OCI-LY7 (cell line): ENCODE measurements at regions not wholly inside any gene's neighbourhood (a gene's known extent, or its start where the extent isn't known, plus 50 kb on each side); places are given as distances from the start of the nearest gene placed in this dataset.

Experiments
- EZH2phosphoT487 ChIP-seq: fragments of 200-600 bp; sonication (generic); IDR thresholded peaks from 2 replicates; pipeline ENCODE4 v1.6.1; 2018; ENCODE audit warnings: low read depth, borderline replicate concordance, mild to moderate bottlenecking, mixed run types, antibody characterized with exemption, low read length, moderate library complexity, mixed read lengths
- TF ChIP-seq, protein P1 (sequence below): fragments of 200-600 bp; sonication (generic); conservative IDR thresholded peaks from 2 replicates; pipeline ENCODE4 v1.5.1; 2014; ENCODE audit warnings: mild to moderate bottlenecking, antibody characterized with exemption, low read length, moderate library complexity, mixed read lengths

DNA sequence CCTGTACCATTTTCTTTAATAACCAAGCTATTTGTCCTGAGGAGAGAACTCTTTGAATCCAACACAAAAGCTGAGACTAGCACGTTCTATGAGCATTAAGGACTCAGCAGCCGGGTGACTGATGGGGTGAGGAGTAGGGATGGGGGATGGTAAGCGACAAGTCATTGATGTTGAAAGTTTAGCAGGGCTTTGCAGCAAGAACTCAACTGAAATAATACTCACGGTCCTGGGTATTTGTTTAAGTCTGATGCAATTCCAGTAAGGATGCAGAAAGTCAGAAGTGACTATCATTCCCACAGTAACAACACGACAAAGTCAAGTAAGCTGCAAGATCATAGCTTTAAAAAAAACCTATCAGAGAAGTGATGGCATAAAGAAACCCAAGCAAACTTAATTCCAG is 131.1 kb downstream of the ACTL7B start:
- TF ChIP-seq, protein P1, sequence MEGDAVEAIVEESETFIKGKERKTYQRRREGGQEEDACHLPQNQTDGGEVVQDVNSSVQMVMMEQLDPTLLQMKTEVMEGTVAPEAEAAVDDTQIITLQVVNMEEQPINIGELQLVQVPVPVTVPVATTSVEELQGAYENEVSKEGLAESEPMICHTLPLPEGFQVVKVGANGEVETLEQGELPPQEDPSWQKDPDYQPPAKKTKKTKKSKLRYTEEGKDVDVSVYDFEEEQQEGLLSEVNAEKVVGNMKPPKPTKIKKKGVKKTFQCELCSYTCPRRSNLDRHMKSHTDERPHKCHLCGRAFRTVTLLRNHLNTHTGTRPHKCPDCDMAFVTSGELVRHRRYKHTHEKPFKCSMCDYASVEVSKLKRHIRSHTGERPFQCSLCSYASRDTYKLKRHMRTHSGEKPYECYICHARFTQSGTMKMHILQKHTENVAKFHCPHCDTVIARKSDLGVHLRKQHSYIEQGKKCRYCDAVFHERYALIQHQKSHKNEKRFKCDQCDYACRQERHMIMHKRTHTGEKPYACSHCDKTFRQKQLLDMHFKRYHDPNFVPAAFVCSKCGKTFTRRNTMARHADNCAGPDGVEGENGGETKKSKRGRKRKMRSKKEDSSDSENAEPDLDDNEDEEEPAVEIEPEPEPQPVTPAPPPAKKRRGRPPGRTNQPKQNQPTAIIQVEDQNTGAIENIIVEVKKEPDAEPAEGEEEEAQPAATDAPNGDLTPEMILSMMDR: no peak
- no peak for TF ChIP-seq EZH2phosphoT487
